ENCODE measurements at regions not wholly inside any gene's neighbourhood (a gene's known extent, or its start where the extent isn't known, plus 50 kb on each side); places are given as distances from the start of the nearest gene placed in this dataset.

DNA sequence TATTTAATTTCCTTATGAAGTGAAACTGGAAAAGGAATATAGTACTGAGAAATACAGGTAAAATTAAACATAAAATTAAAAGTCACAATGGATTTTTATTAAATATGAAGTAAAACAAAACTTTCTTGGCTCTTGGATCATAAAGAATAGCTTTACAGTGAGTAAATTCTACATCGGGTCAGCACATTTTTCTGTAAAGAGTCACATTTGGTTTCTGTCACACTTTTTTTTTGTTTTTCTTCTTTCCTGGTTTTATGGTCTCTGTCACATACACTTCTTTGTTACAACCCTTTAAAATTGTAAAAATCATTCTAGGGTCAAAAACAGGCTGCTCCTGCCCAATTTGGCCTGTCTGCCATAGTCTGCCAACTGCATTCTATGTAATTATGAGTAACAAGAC is 254.4 kb upstream of the POU3F2 start:
- TF ChIP-seq, protein P1, sequence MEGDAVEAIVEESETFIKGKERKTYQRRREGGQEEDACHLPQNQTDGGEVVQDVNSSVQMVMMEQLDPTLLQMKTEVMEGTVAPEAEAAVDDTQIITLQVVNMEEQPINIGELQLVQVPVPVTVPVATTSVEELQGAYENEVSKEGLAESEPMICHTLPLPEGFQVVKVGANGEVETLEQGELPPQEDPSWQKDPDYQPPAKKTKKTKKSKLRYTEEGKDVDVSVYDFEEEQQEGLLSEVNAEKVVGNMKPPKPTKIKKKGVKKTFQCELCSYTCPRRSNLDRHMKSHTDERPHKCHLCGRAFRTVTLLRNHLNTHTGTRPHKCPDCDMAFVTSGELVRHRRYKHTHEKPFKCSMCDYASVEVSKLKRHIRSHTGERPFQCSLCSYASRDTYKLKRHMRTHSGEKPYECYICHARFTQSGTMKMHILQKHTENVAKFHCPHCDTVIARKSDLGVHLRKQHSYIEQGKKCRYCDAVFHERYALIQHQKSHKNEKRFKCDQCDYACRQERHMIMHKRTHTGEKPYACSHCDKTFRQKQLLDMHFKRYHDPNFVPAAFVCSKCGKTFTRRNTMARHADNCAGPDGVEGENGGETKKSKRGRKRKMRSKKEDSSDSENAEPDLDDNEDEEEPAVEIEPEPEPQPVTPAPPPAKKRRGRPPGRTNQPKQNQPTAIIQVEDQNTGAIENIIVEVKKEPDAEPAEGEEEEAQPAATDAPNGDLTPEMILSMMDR (IDR thresholded peaks at IDR 0.05; ENCODE audit: low read depth, low read length) = no peak
- no peak overlapping the region for H3K4me3 ChIP-seq (ENCODE audit: low read depth, low read length)
- H3K27me3 ChIP-seq (ENCODE audit: control insufficient read depth, insufficient read depth, low read length) = no peaks in the 10 kb centered on the region
- H3K27ac ChIP-seq (ENCODE audit: low read depth, low read length) = no peak overlapping the region
- ChIA-PET CTCF (no interaction called here), POLR2A (no interaction called here)
- no peak for DNase-seq (ENCODE audit: low read depth, low spot score)
- H3K9me3 ChIP-seq (ENCODE audit: control insufficient read depth, insufficient read depth, low read length) = no peaks in the 10 kb centered on the region

DNA sequence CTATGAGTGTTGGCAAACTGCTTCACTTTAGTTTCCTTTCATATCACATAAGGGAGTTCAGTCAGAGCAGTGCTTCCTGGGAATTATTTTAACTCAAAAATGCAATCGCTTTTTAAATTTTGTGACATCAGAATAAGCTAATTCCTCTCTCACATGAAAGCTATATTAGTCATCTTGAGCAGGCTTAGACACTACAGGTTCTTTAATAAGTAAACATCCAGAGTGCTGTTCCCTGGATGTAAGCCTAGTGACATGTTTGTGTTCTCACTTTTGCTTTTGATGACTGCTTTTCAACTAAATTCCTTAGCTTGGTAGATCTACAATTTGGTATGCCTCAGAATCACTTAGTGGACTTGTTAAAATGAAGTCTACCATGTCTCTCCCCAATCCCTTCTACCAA is 252.7 kb upstream of the POU3F2 start:
- H3K4me3 ChIP-seq (ENCODE audit: low read depth, low read length) = no peak overlapping the region
- H3K9me3 ChIP-seq (ENCODE audit: control insufficient read depth, insufficient read depth, low read length) = no peaks in the 10 kb centered on the region
- POLR2A ChIA-PET = no interaction called here
- DNase-seq (ENCODE audit: low read depth, low spot score) = no peak
- CTCF ChIA-PET = no interaction called here
- H3K27ac ChIP-seq (ENCODE audit: low read depth, low read length) = no peak overlapping the region
- H3K27me3 ChIP-seq (ENCODE audit: control insufficient read depth, insufficient read depth, low read length) = no peaks in the 10 kb centered on the region
- TF ChIP-seq, protein P1 (IDR thresholded peaks at IDR 0.05; ENCODE audit: low read depth, low read length) = no peak

DNA sequence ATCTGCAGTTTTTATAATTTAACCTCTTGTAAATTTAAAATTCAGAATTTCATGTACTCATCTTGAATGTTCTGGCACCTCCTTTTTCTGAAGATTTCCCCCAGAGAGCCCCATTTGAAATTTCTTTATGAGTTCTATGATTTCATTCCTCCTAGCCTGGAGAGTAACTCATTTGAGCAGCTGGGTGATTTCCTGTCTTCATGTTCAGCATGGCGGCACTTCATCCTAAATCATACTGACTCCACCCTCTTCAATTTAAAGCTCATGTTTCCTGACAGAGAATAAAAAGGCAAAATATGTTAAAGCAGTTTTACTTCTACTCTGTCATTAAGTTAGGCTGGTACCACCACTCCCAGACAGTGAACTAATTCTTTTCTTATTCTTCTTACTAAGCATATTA is 250.9 kb upstream of the POU3F2 start:
- POLR2A ChIA-PET = no interaction called here
- no peak overlapping the region for H3K4me3 ChIP-seq (ENCODE audit: low read depth, low read length)
- no peak overlapping the region for H3K27ac ChIP-seq (ENCODE audit: low read depth, low read length)
- no peaks in the 10 kb centered on the region for H3K27me3 ChIP-seq (ENCODE audit: control insufficient read depth, insufficient read depth, low read length)
- CTCF ChIA-PET = no interaction called here
- no peak for DNase-seq (ENCODE audit: low read depth, low spot score)
- TF ChIP-seq, protein P1 (IDR thresholded peaks at IDR 0.05; ENCODE audit: low read depth, low read length) = no peak
- no peaks in the 10 kb centered on the region for H3K9me3 ChIP-seq (ENCODE audit: control insufficient read depth, insufficient read depth, low read length)

DNA sequence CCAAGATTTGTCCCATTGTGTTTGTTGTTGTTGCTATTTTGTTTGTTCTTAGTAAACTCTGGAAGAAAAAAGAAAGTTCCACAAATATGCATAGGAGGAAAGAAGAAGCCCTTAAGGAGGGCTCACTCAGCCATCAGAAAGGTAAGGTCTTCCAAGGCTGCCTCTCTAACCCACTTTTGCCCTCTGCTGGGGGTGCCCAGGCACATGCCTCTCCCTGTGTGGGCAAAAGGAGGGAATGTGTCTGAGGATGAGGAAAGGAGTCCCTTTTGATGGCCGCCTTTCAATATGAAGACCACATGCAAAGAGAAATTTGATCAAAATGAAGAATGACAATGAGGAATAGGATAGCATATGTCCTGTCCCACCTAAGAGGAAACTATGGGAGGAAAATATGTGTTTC is 248.2 kb upstream of the POU3F2 start:
- no peak for DNase-seq (ENCODE audit: low read depth, low spot score)
- H3K9me3 ChIP-seq (ENCODE audit: control insufficient read depth, insufficient read depth, low read length) = no peaks in the 10 kb centered on the region
- CTCF ChIA-PET = no interaction called here
- H3K27ac ChIP-seq (ENCODE audit: low read depth, low read length) = no peak overlapping the region
- no peaks in the 10 kb centered on the region for H3K27me3 ChIP-seq (ENCODE audit: control insufficient read depth, insufficient read depth, low read length)
- TF ChIP-seq, protein P1 (IDR thresholded peaks at IDR 0.05; ENCODE audit: low read depth, low read length) = no peak
- POLR2A ChIA-PET = no interaction called here
- H3K4me3 ChIP-seq (ENCODE audit: low read depth, low read length) = no peak overlapping the region

DNA sequence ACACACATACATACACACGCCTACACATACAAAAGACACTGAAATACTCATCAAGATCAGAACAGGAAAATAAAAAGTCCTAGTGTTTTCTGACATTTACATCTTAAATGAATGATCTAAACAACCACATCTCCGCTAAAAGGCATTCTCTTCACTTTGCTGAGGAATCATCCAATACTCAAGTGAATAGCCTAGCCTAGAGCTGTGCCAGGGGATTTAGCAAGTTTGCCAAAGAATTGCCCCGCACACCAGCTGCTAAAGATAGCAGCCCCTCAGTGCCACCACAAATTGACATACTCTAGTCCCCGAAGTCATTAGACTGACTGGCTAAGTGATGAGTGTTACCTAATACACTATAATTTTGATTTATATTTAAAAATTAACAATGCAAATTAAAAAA is 246.8 kb upstream of the POU3F2 start:
- Histone ChIP-seq H3K4me3 (ENCODE audit: low read depth, low read length) (no peak overlapping the region), H3K27ac (ENCODE audit: low read depth, low read length) (no peak overlapping the region), H3K9me3 (ENCODE audit: control insufficient read depth, insufficient read depth, low read length) (no peaks in the 10 kb centered on the region), H3K27me3 (ENCODE audit: control insufficient read depth, insufficient read depth, low read length) (no peaks in the 10 kb centered on the region)
- TF ChIP-seq, protein P1 (IDR thresholded peaks at IDR 0.05; ENCODE audit: low read depth, low read length) = no peak
- ChIA-PET CTCF (no interaction called here), POLR2A (no interaction called here)
- DNase-seq (ENCODE audit: low read depth, low spot score) = no peak

Data from AG04450 (cell line).